ENCODE measurements at regions not wholly inside any gene's neighbourhood (a gene's known extent, or its start where the extent isn't known, plus 50 kb on each side); places are given as distances from the start of the nearest gene placed in this dataset.

- no peak for TF ChIP-seq CTCF (IDR thresholded peaks at IDR 0.05)
- TF ChIP-seq POLR2A (IDR thresholded peaks at IDR 0.05): no peak
- no peak for TF ChIP-seq EP300 (IDR thresholded peaks at IDR 0.05)
Observed at GRCh38 chr7:25515633-25516275, 287.5 kb upstream of the NPVF start.
